OCI-LY3 (cell line): ENCODE measurements at regions not wholly inside any gene's neighbourhood (a gene's known extent, or its start where the extent isn't known, plus 50 kb on each side); places are given as distances from the start of the nearest gene placed in this dataset.

ENCODE experiments used
- H2AFZ ChIP-seq: fragments of 200-600, 300-600 bp; shearing (Covaris generic); 2 replicates; pipeline ENCODE4 v1.6.0; 2014; ENCODE audit warnings: antibody characterized with exemption, low read depth, low read length
- H3K27ac ChIP-seq: fragments of 200-600, 300-600 bp; sonication (generic); 2 replicates; pipeline ENCODE4 v1.5.1; 2014; ENCODE audit warnings: mild to moderate bottlenecking, low read length, moderate library complexity, mixed read lengths
- H3K27me3 ChIP-seq: fragments of 200-600, 300-600 bp; sonication (generic); 2 replicates; pipeline ENCODE4 v1.6.1; 2014; ENCODE audit warnings: low read depth, low read length, mixed read lengths
- H3K36me3 ChIP-seq: fragments of 200-600, 300-600 bp; sonication (generic); replicated peaks from 2 replicates; pipeline ENCODE3; 2014; ENCODE audit warnings: low read depth, low read length, mixed read lengths
- H3K4me1 ChIP-seq: fragments of 300-600, 200-600 bp; sonication (generic); 2 replicates; pipeline ENCODE4 v1.6.1; 2014; ENCODE audit warnings: low read length, mixed read lengths
- H3K4me2 ChIP-seq: fragments of 200-600, 300-600 bp; sonication (generic); 2 replicates; pipeline ENCODE4 v1.6.1; 2014; ENCODE audit warnings: low read length, mixed read lengths
- H3K4me3 ChIP-seq: fragments of 300-600, 200-600 bp; sonication (generic); 2 replicates; pipeline ENCODE4 v1.5.1; 2014; ENCODE audit warnings: antibody characterized with exemption, mild to moderate bottlenecking, low read length, moderate library complexity
- H3K79me2 ChIP-seq: fragments of 300-600, 200-600 bp; shearing (Covaris generic); 2 replicates; pipeline ENCODE4 v1.6.1; 2014; ENCODE audit warnings: mild to moderate bottlenecking, low read length, mixed read lengths
- H3K9ac ChIP-seq: fragments of 300-600, 200-600 bp; shearing (Covaris generic); 2 replicates; pipeline ENCODE4 v1.6.0; 2014; ENCODE audit warnings: mild to moderate bottlenecking, low read length, moderate library complexity
- H3K9me3 ChIP-seq: fragments of 200-600, 300-600 bp; shearing (Covaris generic); 2 replicates; pipeline ENCODE4 v1.6.1; 2014; ENCODE audit warnings: low read length, mixed read lengths; ENCODE audit not compliant: insufficient read depth
- H4K20me1 ChIP-seq: fragments of 200-600, 300-600 bp; sonication (generic); 2 replicates; pipeline ENCODE4 v1.6.1; 2016; ENCODE audit warnings: low read length, mixed read lengths; ENCODE audit not compliant: insufficient read depth
- CTCF ChIP-seq: fragments of 200-600, 300-600 bp; sonication (generic); IDR thresholded peaks from 2 replicates; pipeline ENCODE4 v1.5.1; 2014; ENCODE audit warnings: antibody characterized with exemption, low read length, low read depth
- EZH2phosphoT487 ChIP-seq: fragments of 200-600 bp; shearing (Covaris generic); IDR thresholded peaks from 2 replicates; pipeline ENCODE4 v1.6.1; 2018; ENCODE audit warnings: antibody characterized with exemption, mixed run types, low read depth

GRCh38 chr4:186848437-186848836, 124.8 kb upstream of the FAT1 start:
- H3K27me3 ChIP-seq: no peaks in the 10 kb centered on the region
- no peaks in the 10 kb centered on the region for H3K9me3 ChIP-seq
- no peaks in the 10 kb centered on the region for H3K4me1 ChIP-seq
- H3K4me3 ChIP-seq: no peak overlapping the region
- H3K9ac ChIP-seq: no peak overlapping the region
- H3K4me2 ChIP-seq: no peak overlapping the region
- no peaks in the 10 kb centered on the region for H3K36me3 ChIP-seq
- no peak overlapping the region for H2AFZ ChIP-seq
- TF ChIP-seq EZH2phosphoT487 (no peak), CTCF (no peak)
- H4K20me1 ChIP-seq: no peaks in the 10 kb centered on the region
- H3K27ac ChIP-seq: no peak overlapping the region
- no peaks in the 10 kb centered on the region for H3K79me2 ChIP-seq

GRCh38 chr4:186851291-186852072, 127.8 kb upstream of the FAT1 start:
- Histone ChIP-seq H3K27me3 (no peaks in the 10 kb centered on the region), H4K20me1 (no peaks in the 10 kb centered on the region), H3K27ac (no peak overlapping the region), H3K4me3 (no peak overlapping the region), H3K4me2 (no peak overlapping the region), H3K36me3 (no peaks in the 10 kb centered on the region), H2AFZ (no peak overlapping the region), H3K4me1 (no peaks in the 10 kb centered on the region), H3K9me3 (no peaks in the 10 kb centered on the region), H3K79me2 (no peaks in the 10 kb centered on the region), H3K9ac (no peak overlapping the region)
- TF ChIP-seq EZH2phosphoT487 (no peak), CTCF (no peak)

GRCh38 chr4:186852073-186852420, 128.4 kb upstream of the FAT1 start:
- H3K4me2 ChIP-seq: no peak overlapping the region
- H3K27me3 ChIP-seq: no peaks in the 10 kb centered on the region
- no peak overlapping the region for H3K4me3 ChIP-seq
- H2AFZ ChIP-seq: no peak overlapping the region
- no peaks in the 10 kb centered on the region for H3K4me1 ChIP-seq
- TF ChIP-seq CTCF: no peak
- TF ChIP-seq EZH2phosphoT487: no peak
- no peaks in the 10 kb centered on the region for H3K36me3 ChIP-seq
- H3K79me2 ChIP-seq: no peaks in the 10 kb centered on the region
- H4K20me1 ChIP-seq: no peaks in the 10 kb centered on the region
- no peak overlapping the region for H3K27ac ChIP-seq
- H3K9ac ChIP-seq: no peak overlapping the region
- no peaks in the 10 kb centered on the region for H3K9me3 ChIP-seq

- Histone ChIP-seq H3K79me2 (no peaks in the 10 kb centered on the region), H3K4me2 (no peak overlapping the region), H3K9me3 (no peaks in the 10 kb centered on the region), H2AFZ (no peak overlapping the region), H3K9ac (no peak overlapping the region), H3K27me3 (no peaks in the 10 kb centered on the region), H3K36me3 (no peaks in the 10 kb centered on the region), H3K4me1 (no peaks in the 10 kb centered on the region), H3K4me3 (no peak overlapping the region), H4K20me1 (no peaks in the 10 kb centered on the region), H3K27ac (no peak overlapping the region)
- no peak for TF ChIP-seq CTCF
- no peak for TF ChIP-seq EZH2phosphoT487
Measured at GRCh38 chr4:186852964-186853391, 129.3 kb upstream of the FAT1 start.
